Karpas-422 (cell line): ENCODE measurements at regions not wholly inside any gene's neighbourhood (a gene's known extent, or its start where the extent isn't known, plus 50 kb on each side); places are given as distances from the start of the nearest gene placed in this dataset.
"Not testable (repeated sequence)": the region's sequence is repeated elsewhere in the genome, so short reads cannot be mapped to it uniquely, and the experiment has no call there.

Experiments used
- DNase-seq: peaks from one replicate; pipeline ENCODE4 v3.0.0-alpha.2; 2015
- H2AFZ ChIP-seq: fragments of 200-600 bp; sonication (generic); 2 replicates; pipeline ENCODE4 v1.6.1; 2014; ENCODE audit warnings: antibody characterized with exemption, low read length, mixed read lengths
- H3K27ac ChIP-seq: fragments of 200-600 bp; sonication (generic); 2 replicates; pipeline ENCODE4 v1.5.1; 2014; ENCODE audit warnings: mild to moderate bottlenecking, low read length, moderate library complexity
- H3K27me3 ChIP-seq: fragments of 200-600 bp; sonication (generic); 2 replicates; pipeline ENCODE4 v1.6.1; 2014; ENCODE audit warnings: low read length, mixed read lengths
- H3K36me3 ChIP-seq: fragments of 200-600 bp; sonication (generic); 2 replicates; pipeline ENCODE4 v1.6.1; 2014; ENCODE audit warnings: low read length, mixed read lengths; ENCODE audit not compliant: insufficient read depth
- H3K4me1 ChIP-seq: fragments of 200-600 bp; sonication (generic); 2 replicates; pipeline ENCODE4 v1.6.1; 2014; ENCODE audit warnings: mild to moderate bottlenecking, low read length, mixed read lengths
- H3K4me2 ChIP-seq: fragments of 200-600 bp; sonication (generic); 2 replicates; pipeline ENCODE4 v1.6.1; 2014; ENCODE audit warnings: low read length, low read depth, mild to moderate bottlenecking; ENCODE audit not compliant: poor library complexity, severe bottlenecking
- H3K4me3 ChIP-seq: fragments of 200-600 bp; sonication (generic); 2 replicates; pipeline ENCODE4 v1.5.1; 2014; ENCODE audit warnings: mild to moderate bottlenecking, antibody characterized with exemption, low read length, mixed read lengths
- H3K79me2 ChIP-seq: fragments of 200-600 bp; sonication (generic); 2 replicates; pipeline ENCODE4 v1.6.1; 2014; ENCODE audit warnings: mild to moderate bottlenecking, low read length, mixed read lengths
- H3K9ac ChIP-seq: fragments of 200-600 bp; sonication (generic); 2 replicates; pipeline ENCODE4 v1.6.0; 2014; ENCODE audit warnings: low read length
- H3K9me2 ChIP-seq: fragments of 200-600 bp; sonication (generic), shearing (Covaris generic); replicated peaks from 2 replicates; pipeline ENCODE4 v1.6.0; 2014; ENCODE audit warnings: mild to moderate bottlenecking, low read length, moderate library complexity; ENCODE audit not compliant: insufficient read depth
- H3K9me3 ChIP-seq: fragments of 300-700, 200-600 bp; sonication (generic); 2 replicates; pipeline ENCODE4 v1.6.1; 2014; ENCODE audit warnings: low read length, mixed read lengths
- H4K20me1 ChIP-seq: fragments of 200-600 bp; sonication (generic); 2 replicates; pipeline ENCODE4 v1.6.1; 2014; ENCODE audit warnings: mild to moderate bottlenecking, antibody characterized with exemption, low read length, low read depth; ENCODE audit not compliant: insufficient read depth

DNA sequence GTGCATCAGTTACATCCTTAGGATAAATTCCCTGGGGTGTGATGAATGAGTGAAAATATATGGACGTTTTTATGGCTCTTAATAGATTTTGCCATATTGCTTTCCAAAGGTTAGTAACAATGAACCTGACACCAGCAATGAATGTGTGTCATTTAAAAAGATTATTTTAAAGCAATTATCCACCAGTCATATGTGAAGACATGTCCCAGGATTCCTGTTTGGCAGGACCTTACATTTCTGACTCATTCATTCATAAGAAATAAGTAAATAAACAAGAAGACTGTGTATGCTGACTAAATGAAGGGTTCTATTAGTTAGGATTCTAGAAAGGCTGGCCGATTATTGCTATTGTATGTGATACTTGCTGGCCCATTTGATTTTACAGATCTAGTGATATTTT, 201.5 kb downstream of the SOX2 start:
- Histone ChIP-seq H3K4me1 (peaks cover 17% of the 10 kb centered on the region), H3K9me2 (no peaks in the 10 kb centered on the region), H3K9me3 (no peaks in the 10 kb centered on the region), H3K4me2 (no peak overlapping the region), H3K27ac (no peak overlapping the region), H2AFZ (no peak overlapping the region), H3K4me3 (no peak overlapping the region), H3K9ac (no peak overlapping the region), H3K27me3 (no peaks in the 10 kb centered on the region), H3K79me2 (no peaks in the 10 kb centered on the region), H4K20me1 (no peaks in the 10 kb centered on the region), H3K36me3 (no peaks in the 10 kb centered on the region)
- DNase-seq = peak; percentile 17

DNA sequence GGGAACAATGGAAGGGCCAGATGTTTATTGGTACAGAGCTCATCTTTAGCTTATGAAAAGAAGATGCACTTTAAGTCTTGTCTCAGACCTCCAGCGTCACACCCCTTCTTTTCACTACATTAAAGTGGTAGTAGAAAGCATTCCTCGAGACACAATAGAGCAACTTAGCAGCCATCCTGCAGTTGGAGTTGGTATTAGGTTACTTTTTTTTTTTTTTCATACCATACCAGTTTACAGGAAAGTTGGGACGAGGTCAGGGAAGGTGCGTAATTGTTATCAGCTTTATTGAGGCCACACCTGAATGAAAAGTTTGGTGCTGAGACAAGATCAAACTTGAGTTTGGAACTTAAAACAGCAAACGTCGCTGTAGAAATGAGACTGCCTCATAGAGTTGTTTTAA, 203.8 kb downstream of the SOX2 start:
- Histone ChIP-seq H3K4me2 (no peak overlapping the region), H3K36me3 (no peaks in the 10 kb centered on the region), H3K4me1 (peaks cover 17% of the 10 kb centered on the region), H2AFZ (no peak overlapping the region), H3K27ac (no peak overlapping the region), H3K4me3 (no peak overlapping the region), H4K20me1 (no peaks in the 10 kb centered on the region), H3K9ac (no peak overlapping the region), H3K9me3 (no peaks in the 10 kb centered on the region), H3K9me2 (no peaks in the 10 kb centered on the region), H3K79me2 (no peaks in the 10 kb centered on the region), H3K27me3 (no peaks in the 10 kb centered on the region)
- DNase-seq = no peak

DNA sequence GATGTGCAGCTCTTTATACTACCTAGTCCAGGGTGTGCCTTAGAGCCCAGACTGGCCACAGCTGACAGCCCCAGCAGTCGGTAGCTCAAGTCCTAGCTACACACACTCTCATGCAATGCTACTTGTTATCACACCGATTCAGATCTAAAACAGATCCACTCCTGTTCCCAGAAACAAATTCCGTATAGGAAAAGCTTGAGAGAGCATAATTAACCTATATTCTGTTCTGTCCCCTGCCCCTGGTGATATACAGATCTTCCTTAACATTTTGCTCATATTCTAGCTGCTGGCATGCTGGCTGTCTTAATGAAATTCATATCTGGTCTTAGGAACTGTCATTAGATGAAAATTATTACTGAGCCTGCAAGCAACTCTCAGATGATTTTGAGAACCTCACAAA, 204.3 kb downstream of the SOX2 start:
- H2AFZ ChIP-seq = no peak overlapping the region
- H3K4me1 ChIP-seq = peaks cover 20% of the 10 kb centered on the region
- H3K9me2 ChIP-seq = no peaks in the 10 kb centered on the region
- no peak overlapping the region for H3K4me2 ChIP-seq
- no peaks in the 10 kb centered on the region for H3K27me3 ChIP-seq
- no peak overlapping the region for H3K4me3 ChIP-seq
- DNase-seq = no peak
- no peaks in the 10 kb centered on the region for H3K79me2 ChIP-seq
- H3K9ac ChIP-seq = no peak overlapping the region
- no peaks in the 10 kb centered on the region for H4K20me1 ChIP-seq
- no peaks in the 10 kb centered on the region for H3K36me3 ChIP-seq
- no peaks in the 10 kb centered on the region for H3K9me3 ChIP-seq
- H3K27ac ChIP-seq = no peak overlapping the region

DNA sequence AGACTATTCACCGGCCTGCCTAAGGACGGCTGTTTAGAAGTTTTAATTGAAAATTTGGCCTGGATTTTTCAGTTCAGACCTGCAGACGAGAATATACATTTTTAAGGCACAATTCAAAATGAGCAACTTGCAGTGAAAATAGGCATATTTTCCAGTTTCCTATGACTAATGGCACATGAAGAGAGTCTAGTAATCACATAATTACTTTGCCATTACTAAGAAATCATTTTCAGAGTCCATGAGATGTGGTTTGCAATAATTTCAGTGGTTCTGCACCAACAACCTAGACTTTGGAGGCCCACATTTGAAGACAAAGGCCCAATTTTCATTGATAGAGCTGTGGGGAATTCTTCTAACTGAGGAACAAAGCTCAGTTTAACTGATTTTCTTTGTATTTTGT, 205.3 kb downstream of the SOX2 start:
- H3K9ac ChIP-seq = no peak overlapping the region
- no peak overlapping the region for H3K27ac ChIP-seq
- no peak for DNase-seq
- H2AFZ ChIP-seq = no peak overlapping the region
- no peak overlapping the region for H3K4me2 ChIP-seq
- H3K9me2 ChIP-seq = no peaks in the 10 kb centered on the region
- no peaks in the 10 kb centered on the region for H3K9me3 ChIP-seq
- H3K4me1 ChIP-seq = peaks cover 29% of the 10 kb centered on the region
- H4K20me1 ChIP-seq = no peaks in the 10 kb centered on the region
- no peaks in the 10 kb centered on the region for H3K79me2 ChIP-seq
- H3K4me3 ChIP-seq = no peak overlapping the region
- no peaks in the 10 kb centered on the region for H3K27me3 ChIP-seq
- H3K36me3 ChIP-seq = no peaks in the 10 kb centered on the region

DNA sequence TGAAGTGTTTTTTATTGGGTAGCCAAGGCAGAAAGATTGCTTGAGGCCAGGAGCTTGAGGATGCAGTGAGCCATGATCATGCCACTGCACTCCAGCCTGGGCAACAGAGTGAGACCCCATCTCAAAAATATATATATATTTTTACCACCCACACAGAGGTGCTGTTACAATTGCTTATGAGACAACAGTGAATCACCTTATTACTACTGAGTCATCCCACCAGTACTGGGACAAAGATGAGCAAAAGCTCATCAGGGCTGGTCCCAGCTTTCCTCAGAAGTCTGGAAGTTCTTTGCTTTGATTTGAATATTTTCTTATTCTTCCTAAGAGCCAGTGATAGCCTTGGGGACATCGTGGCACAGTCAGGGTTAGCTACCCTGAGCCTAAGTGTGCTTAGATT, 207.7 kb downstream of the SOX2 start:
- H3K4me2 ChIP-seq = no peak overlapping the region
- DNase-seq = peak; percentile 6

DNA sequence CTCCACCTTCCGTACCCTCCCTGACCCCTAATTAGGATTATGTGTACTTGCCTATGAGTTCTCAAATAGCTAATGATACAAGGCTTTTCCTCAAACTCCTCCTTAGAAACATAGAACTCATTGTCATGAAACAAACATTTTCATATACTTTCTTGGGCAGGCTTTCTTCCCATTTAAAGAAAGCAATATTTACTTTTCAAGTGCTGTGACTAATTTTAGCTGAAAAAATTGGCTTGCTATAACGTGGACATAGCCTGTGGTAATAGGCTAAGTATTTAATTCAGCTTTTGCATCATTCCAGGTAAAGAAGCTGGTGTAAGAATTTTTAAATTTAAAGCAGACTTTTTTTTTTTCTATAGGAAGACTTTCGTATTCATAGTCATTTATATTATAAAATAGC, 208.7 kb downstream of the SOX2 start:
- Histone ChIP-seq H3K79me2 (no peaks in the 10 kb centered on the region), H3K4me3 (peak overlapping the region; percentile 41), H3K36me3 (no peaks in the 10 kb centered on the region), H3K27me3 (no peaks in the 10 kb centered on the region), H3K9ac (peak overlapping the region; percentile 10), H3K27ac (peak overlapping the region; percentile 84), H2AFZ (0 out of 2 replicates have a peak overlapping the region, but pooled peaks have one; percentile 15), H4K20me1 (no peaks in the 10 kb centered on the region), H3K4me2 (peak overlapping the region; percentile 68), H3K9me2 (no peaks in the 10 kb centered on the region), H3K9me3 (no peaks in the 10 kb centered on the region), H3K4me1 (peaks cover 43% of the 10 kb centered on the region)
- DNase-seq = peak; percentile 41

More for the DNA sequence above, 207.7 kb downstream of the SOX2 start:
- Histone ChIP-seq H4K20me1 (no peaks in the 10 kb centered on the region), H3K4me3 (no peak overlapping the region), H3K27me3 (no peaks in the 10 kb centered on the region), H3K4me1 (peaks cover 43% of the 10 kb centered on the region), H2AFZ (no peak overlapping the region), H3K9me3 (no peaks in the 10 kb centered on the region), H3K36me3 (no peaks in the 10 kb centered on the region), H3K9me2 (no peaks in the 10 kb centered on the region), H3K79me2 (no peaks in the 10 kb centered on the region), H3K9ac (no peak overlapping the region), H3K27ac (no peak overlapping the region)

DNA sequence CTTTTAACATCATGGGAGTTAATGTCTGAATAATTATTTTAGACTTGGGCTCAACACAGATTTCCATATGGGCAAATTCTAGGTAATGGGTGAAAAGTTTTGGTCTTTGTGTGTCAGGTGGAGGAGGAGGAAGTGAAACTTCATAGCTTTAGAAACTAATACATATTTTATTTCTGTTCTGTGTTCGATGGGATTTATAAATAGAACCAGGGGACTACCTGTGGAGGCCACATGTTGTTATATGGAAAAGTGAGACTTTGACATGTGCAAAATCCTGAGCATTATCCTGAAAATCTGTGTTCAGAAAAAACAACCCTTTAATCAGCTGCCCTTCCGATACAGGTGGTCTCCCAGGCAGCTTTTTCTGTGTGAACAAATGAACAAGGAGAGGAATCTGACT, 209.5 kb downstream of the SOX2 start:
- peak overlapping the region; percentile 41 for H3K4me3 ChIP-seq

DNA sequence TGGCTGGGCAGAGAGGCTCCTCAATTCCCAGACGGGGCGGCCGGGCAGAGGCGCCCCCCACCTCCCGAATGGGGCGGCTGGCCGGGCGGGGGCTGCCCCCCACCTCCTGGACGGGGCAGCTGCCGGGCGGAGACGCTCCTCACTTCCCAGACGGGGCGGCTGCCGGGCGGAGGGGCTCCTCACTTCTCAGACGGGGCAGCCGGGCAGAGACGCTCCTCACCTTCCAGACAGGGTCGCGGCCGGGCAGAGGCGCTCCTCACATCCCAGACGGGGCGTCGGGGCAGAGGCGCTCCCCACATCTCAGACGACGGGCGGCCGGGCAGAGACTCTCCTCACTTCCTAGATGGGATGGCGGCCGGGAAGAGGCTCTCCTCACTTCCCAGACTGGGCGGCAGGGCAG, 214.1 kb downstream of the SOX2 start:
- not testable (repeated sequence) for H2AFZ ChIP-seq, H3K27ac ChIP-seq, H3K27me3 ChIP-seq, H3K9ac ChIP-seq, H3K4me2 ChIP-seq, H3K9me2 ChIP-seq, H3K4me3 ChIP-seq, DNase-seq, H3K36me3 ChIP-seq, H3K79me2 ChIP-seq, H4K20me1 ChIP-seq, H3K9me3 ChIP-seq
- peaks cover 33% of the 10 kb centered on the region for H3K4me1 ChIP-seq

More for the DNA sequence above, 209.5 kb downstream of the SOX2 start:
- Histone ChIP-seq H3K36me3 (no peaks in the 10 kb centered on the region), H3K4me2 (peak overlapping the region; percentile 68), H3K9ac (peak overlapping the region; percentile 44), H3K9me3 (no peaks in the 10 kb centered on the region), H2AFZ (peak overlapping the region; percentile 49; the same call in 1 of the 2 replicates), H3K79me2 (no peaks in the 10 kb centered on the region), H3K27me3 (no peaks in the 10 kb centered on the region), H3K4me1 (peaks cover 43% of the 10 kb centered on the region), H3K9me2 (no peaks in the 10 kb centered on the region), H4K20me1 (no peaks in the 10 kb centered on the region), H3K27ac (peak overlapping the region; percentile 84)
- DNase-seq = peak; percentile 88

DNA sequence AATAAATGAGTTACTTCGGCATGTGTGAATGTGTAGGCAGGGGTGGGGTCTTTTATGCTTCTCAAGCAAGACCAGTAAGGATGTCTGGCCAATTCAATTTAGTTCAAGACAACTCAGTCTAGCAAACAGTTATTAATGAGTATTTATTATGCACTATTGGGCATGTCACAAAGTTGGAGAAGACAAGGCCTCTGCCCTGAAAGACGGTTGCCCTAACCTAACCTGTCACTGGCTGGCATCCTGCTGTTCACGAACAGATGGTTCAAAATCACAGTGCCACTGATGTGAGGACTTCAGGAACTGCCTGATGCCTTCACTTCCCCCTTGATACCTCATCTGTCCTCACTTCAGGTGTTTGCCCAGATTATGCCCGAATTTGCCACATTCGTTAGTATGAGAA, 217.8 kb downstream of the SOX2 start:
- Histone ChIP-seq H3K36me3 (no peaks in the 10 kb centered on the region), H3K4me2 (no peak overlapping the region), H3K79me2 (no peaks in the 10 kb centered on the region)

More for the DNA sequence above, 217.8 kb downstream of the SOX2 start:
- H3K9me2 ChIP-seq = no peaks in the 10 kb centered on the region
- H3K9me3 ChIP-seq = no peaks in the 10 kb centered on the region
- H3K4me1 ChIP-seq = peaks cover 18% of the 10 kb centered on the region
- no peak overlapping the region for H3K4me3 ChIP-seq
- DNase-seq = no peak
- H4K20me1 ChIP-seq = no peaks in the 10 kb centered on the region
- H2AFZ ChIP-seq = no peak overlapping the region
- H3K9ac ChIP-seq = no peak overlapping the region
- no peak overlapping the region for H3K27ac ChIP-seq
- H3K27me3 ChIP-seq = no peaks in the 10 kb centered on the region
